CD14-positive monocyte (primary cell): ENCODE measurements at regions not wholly inside any gene's neighbourhood (a gene's known extent, or its start where the extent isn't known, plus 50 kb on each side); places are given as distances from the start of the nearest gene placed in this dataset.

Experiments
- DNase-seq, 3 donors: peaks; one replicate each; pipeline ENCODE4 v3.0.0-alpha.2; 2011 to 2022
- H2AFZ ChIP-seq: 2 replicates; pipeline ENCODE4 v1.6.0; 2012; ENCODE audit warnings: mild to moderate bottlenecking, low read depth, low read length, inconsistent platforms; ENCODE audit not compliant: insufficient read depth, poor library complexity, severe bottlenecking
- H3K27ac ChIP-seq, 2 donors: 1 replicate in 1 of 2; 2 replicates in 1 of 2; pipeline ENCODE4 v1.5.1; 2012 to 2013; ENCODE audit warnings: low read length in 2 of 2, control low read depth in 1 of 2, inconsistent platforms in 1 of 2, low read depth in 1 of 2, mild to moderate bottlenecking in 1 of 2
- H3K27me3 ChIP-seq, 2 donors: one replicate each; pipeline versions ENCODE4 v1.6.0 to v1.6.1; 2011 to 2013; ENCODE audit warnings: low read length in 2 of 2; ENCODE audit not compliant: control insufficient read depth in 2 of 2, insufficient read depth in 2 of 2
- H3K36me3 ChIP-seq, 2 donors: replicated peaks in 1 of 2; 1 replicate in 1 of 2; 2 replicates in 1 of 2; pipeline versions ENCODE4 v1.5.1 to v1.6.1; 2012 to 2013; ENCODE audit warnings: low read length in 2 of 2, control low read depth in 1 of 2, inconsistent platforms in 1 of 2, mild to moderate bottlenecking in 1 of 2; ENCODE audit not compliant: insufficient read depth in 2 of 2, control insufficient read depth in 1 of 2
- H3K4me1 ChIP-seq, 2 donors: 1 replicate in 1 of 2; 2 replicates in 1 of 2; pipeline versions ENCODE4 v1.5.1 to v1.6.1; 2012 to 2013; ENCODE audit warnings: low read length in 2 of 2, control low read depth in 1 of 2, inconsistent platforms in 1 of 2, mild to moderate bottlenecking in 1 of 2, moderate library complexity in 1 of 2; ENCODE audit not compliant: insufficient read depth in 2 of 2, control insufficient read depth in 1 of 2
- H3K4me2 ChIP-seq: replicated peaks from 2 replicates; pipeline ENCODE3; 2012; ENCODE audit warnings: low read length, moderate library complexity, mild to moderate bottlenecking; ENCODE audit not compliant: poor library complexity, severe bottlenecking; ENCODE audit errors: extremely low read depth
- H3K4me3 ChIP-seq, 3 experiments: fragments of 200-600 bp in 1 of 3; sonication (generic) in 1 of 3; replicated peaks in 1 of 3; 1 replicate in 2 of 3; 2 replicates in 1 of 3; pipeline ENCODE4 v1.5.1; 2011 to 2013; ENCODE audit warnings: low read length in 3 of 3, mild to moderate bottlenecking in 3 of 3, control low read depth in 2 of 3, low read depth in 2 of 3, inconsistent platforms in 1 of 3, moderate library complexity in 1 of 3
- H3K79me2 ChIP-seq: 2 replicates; pipeline ENCODE4 v1.6.0; 2012; ENCODE audit warnings: mild to moderate bottlenecking, control low read depth, inconsistent platforms, low read length, moderate library complexity; ENCODE audit not compliant: insufficient read depth
- H3K9ac ChIP-seq: 2 replicates; pipeline ENCODE4 v1.6.0; 2017; ENCODE audit warnings: low read length, mild to moderate bottlenecking; ENCODE audit not compliant: insufficient read depth, poor library complexity, severe bottlenecking
- H3K9me3 ChIP-seq, 2 donors: replicated peaks in 1 of 2; 1 replicate in 1 of 2; 2 replicates in 1 of 2; pipeline versions ENCODE4 v1.5.1 to v1.6.1; 2012 to 2013; ENCODE audit warnings: low read length in 2 of 2, control low read depth in 1 of 2; ENCODE audit not compliant: control insufficient read depth in 1 of 2, insufficient read depth in 1 of 2
- H4K20me1 ChIP-seq: 2 replicates; pipeline ENCODE4 v1.6.0; 2012; ENCODE audit warnings: mild to moderate bottlenecking, low read length, control low read depth, moderate library complexity; ENCODE audit not compliant: insufficient read depth
- H3K27ac Mint-ChIP-seq, 7 donors: one replicate each; pipeline ENCODE4 v1.8.0; 2020; ENCODE audit warnings: mild to moderate bottlenecking in 7 of 7, mixed read lengths in 7 of 7, moderate library complexity in 6 of 7, inconsistent platforms in 2 of 7
- H3K27me3 Mint-ChIP-seq, 3 donors: one replicate each; pipeline ENCODE4 v1.8.0; 2021 to 2022; ENCODE audit warnings: low read depth in 3 of 3, mild to moderate bottlenecking in 3 of 3, mixed read lengths in 3 of 3, moderate library complexity in 3 of 3, inconsistent platforms in 1 of 3
- H3K36me3 Mint-ChIP-seq, 2 donors: one replicate each; pipeline ENCODE4 v1.8.0; 2020; ENCODE audit warnings: mixed read lengths in 2 of 2, inconsistent platforms in 1 of 2, mild to moderate bottlenecking in 1 of 2
- H3K4me1 Mint-ChIP-seq: one replicate; pipeline ENCODE4 v1.8.0; 2020; ENCODE audit warnings: mild to moderate bottlenecking, mixed read lengths
- H3K4me3 Mint-ChIP-seq, 2 donors: one replicate each; pipeline ENCODE4 v1.8.0; 2020; ENCODE audit warnings: mild to moderate bottlenecking in 2 of 2, mixed read lengths in 2 of 2, moderate library complexity in 1 of 2
- H3K9me3 Mint-ChIP-seq, 7 donors: one replicate each; pipeline ENCODE4 v1.8.0; 2020 to 2022; ENCODE audit warnings: mixed read lengths in 7 of 7, mild to moderate bottlenecking in 6 of 7, moderate library complexity in 6 of 7, inconsistent platforms in 2 of 7
- WGBS: methylation state at CpG from one replicate; pipeline ENCODE4 v1.1.5; 2013; ENCODE audit warnings: missing lambda C conversion rate; ENCODE audit not compliant: insufficient coverage; 5-methylcytosine and 5-hydroxymethylcytosine counted together
- intact Hi-C, 2 donors: fragments of 100-400 bp; cut with micrococcal nuclease; formaldehyde crosslinking; loops; one replicate each; pipeline versions ENCODE4 v1.15.0 to v1.15.1; 2023
- TF ChIP-seq, protein P1 (sequence below): fragments of 200-600 bp; IDR thresholded peaks from one replicate; pipeline ENCODE4 v1.8.0; 2022; ENCODE audit warnings: antibody characterized with exemption, mild to moderate bottlenecking

DNA sequence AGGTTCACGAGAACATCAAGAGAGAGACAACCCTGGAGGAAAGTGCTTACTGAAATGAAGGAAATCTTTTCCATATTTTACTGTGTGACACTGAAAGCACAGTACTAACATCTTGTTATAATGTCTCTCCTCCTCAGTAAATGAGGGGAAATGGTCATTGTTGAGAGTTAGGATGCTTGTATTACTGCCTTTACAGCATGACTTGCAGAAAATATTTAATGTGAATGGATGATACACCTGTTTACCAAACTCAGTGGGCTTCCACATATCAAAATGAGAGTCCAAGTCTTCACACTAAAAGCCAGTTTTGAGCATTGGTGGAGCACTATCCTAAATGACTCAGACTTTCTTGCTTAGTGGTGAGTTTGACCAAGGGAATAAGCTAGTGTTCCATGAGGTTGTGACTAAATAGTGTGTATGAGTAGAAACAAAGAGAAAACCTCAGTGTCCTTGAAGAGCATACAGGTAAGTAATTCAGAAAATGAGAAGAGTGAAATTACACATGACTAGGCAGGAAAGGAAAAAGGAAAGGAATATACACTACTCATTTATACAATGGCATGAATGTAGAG, 930.7 kb upstream of the CELF4 start:
- peaks cover 0 to 3% of the 10 kb centered on the region in 2 donors for H3K9me3 ChIP-seq
- H3K4me3 ChIP-seq = no peak overlapping the region
- TF ChIP-seq, protein P1, sequence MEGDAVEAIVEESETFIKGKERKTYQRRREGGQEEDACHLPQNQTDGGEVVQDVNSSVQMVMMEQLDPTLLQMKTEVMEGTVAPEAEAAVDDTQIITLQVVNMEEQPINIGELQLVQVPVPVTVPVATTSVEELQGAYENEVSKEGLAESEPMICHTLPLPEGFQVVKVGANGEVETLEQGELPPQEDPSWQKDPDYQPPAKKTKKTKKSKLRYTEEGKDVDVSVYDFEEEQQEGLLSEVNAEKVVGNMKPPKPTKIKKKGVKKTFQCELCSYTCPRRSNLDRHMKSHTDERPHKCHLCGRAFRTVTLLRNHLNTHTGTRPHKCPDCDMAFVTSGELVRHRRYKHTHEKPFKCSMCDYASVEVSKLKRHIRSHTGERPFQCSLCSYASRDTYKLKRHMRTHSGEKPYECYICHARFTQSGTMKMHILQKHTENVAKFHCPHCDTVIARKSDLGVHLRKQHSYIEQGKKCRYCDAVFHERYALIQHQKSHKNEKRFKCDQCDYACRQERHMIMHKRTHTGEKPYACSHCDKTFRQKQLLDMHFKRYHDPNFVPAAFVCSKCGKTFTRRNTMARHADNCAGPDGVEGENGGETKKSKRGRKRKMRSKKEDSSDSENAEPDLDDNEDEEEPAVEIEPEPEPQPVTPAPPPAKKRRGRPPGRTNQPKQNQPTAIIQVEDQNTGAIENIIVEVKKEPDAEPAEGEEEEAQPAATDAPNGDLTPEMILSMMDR = no peak
- H3K4me1 ChIP-seq = no peaks in the 10 kb centered on the region
- Mint-ChIP-seq H3K36me3 (no peaks in the 10 kb centered on the region), H3K4me3 (no peak overlapping the region), H3K4me1 (no peaks in the 10 kb centered on the region), H3K27me3 (no peaks in the 10 kb centered on the region), H3K27ac (no peak overlapping the region), H3K9me3 (peaks cover 0 to 6% (median 5%) of the 10 kb centered on the region in 7 donors)
- intact Hi-C loops = no loop called here
- H3K27ac ChIP-seq = no peak overlapping the region
- no peak overlapping the region for H3K4me2 ChIP-seq
- no peak overlapping the region for H3K9ac ChIP-seq
- no peak for DNase-seq
- H3K36me3 ChIP-seq = no peaks in the 10 kb centered on the region
- H3K79me2 ChIP-seq = no peaks in the 10 kb centered on the region
- no peak overlapping the region for H2AFZ ChIP-seq
- H4K20me1 ChIP-seq = no peaks in the 10 kb centered on the region
- no CpG with 5 or more reads among the region's 1 CpG for WGBS
- H3K27me3 ChIP-seq = no peaks in the 10 kb centered on the region

DNA sequence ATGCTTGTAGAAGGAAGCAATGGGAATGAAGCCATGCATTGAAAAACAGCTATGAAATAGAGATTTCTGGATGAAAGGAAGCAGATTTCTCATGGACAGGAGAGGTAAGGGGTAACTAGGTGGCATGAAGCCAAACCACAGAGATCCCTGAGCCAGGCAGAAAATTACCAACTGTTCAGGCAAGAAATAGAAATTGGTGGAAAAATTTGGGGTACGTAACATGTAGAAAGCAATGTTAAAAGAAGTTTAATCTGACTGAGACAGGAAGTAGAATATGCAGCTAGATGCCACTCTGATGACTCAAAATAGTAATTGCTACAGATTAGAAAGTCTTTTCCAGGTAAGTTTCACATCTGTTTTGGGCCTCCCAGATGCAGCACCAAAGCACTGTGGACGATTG, 928.5 kb upstream of the CELF4 start:
- no peaks in the 10 kb centered on the region for H3K36me3 ChIP-seq
- H3K9ac ChIP-seq = no peak overlapping the region
- Mint-ChIP-seq H3K36me3 (no peaks in the 10 kb centered on the region), H3K27ac (peak overlapping the region in 1 of 7 donors; percentile 3), H3K4me1 (no peaks in the 10 kb centered on the region), H3K9me3 (peaks cover 0 to 7% (median 3%) of the 10 kb centered on the region in 7 donors), H3K4me3 (no peak overlapping the region), H3K27me3 (peaks cover 0 to 1% (median 0%) of the 10 kb centered on the region in 3 donors)
- no peak overlapping the region for H2AFZ ChIP-seq
- H3K27me3 ChIP-seq = no peaks in the 10 kb centered on the region
- WGBS = 0% methylated on average over 1 of the region's 2 CpGs
- no peak overlapping the region for H3K4me3 ChIP-seq
- no peak for DNase-seq
- no peaks in the 10 kb centered on the region for H4K20me1 ChIP-seq
- intact Hi-C loops = no loop called here
- H3K79me2 ChIP-seq = no peaks in the 10 kb centered on the region
- H3K27ac ChIP-seq = no peak overlapping the region
- H3K4me1 ChIP-seq = no peaks in the 10 kb centered on the region
- TF ChIP-seq, protein P1 = no peak
- no peaks in the 10 kb centered on the region for H3K9me3 ChIP-seq
- no peak overlapping the region for H3K4me2 ChIP-seq
